GM12878 (cell line): ENCODE measurements at regions not wholly inside any gene's neighbourhood (a gene's known extent, or its start where the extent isn't known, plus 50 kb on each side); places are given as distances from the start of the nearest gene placed in this dataset.

Experiments
- ATAC-seq: fragments of 200-7000 bp; cut with Tn5 transposase; 3 replicates; pipeline ENCODE4 v1.9.1; 2020; ENCODE audit warnings: mild to moderate bottlenecking, moderate library complexity
- BruUV-seq: library from RNA; stranded (reverse); fragments of 400-500 nt; replicated peaks from 2 replicates; lab custom pipeline; 2021; lab: Mats Ljungman, UMichigan
- CTCF ChIA-PET: fragments of 300-600 bp; sonication (Branson Sonifier 250); formaldehyde crosslinking; extraction: SDS; loops from one replicate; lab custom pipeline; 2021; ENCODE audit warnings: inconsistent platforms; lab: Yijun Ruan, JAX
- POLR2A ChIA-PET: fragments of 350-600 bp; formaldehyde crosslinking; extraction: SDS; loops from one replicate; lab custom pipeline; 2021; ENCODE audit warnings: inconsistent platforms; lab: Charles Lee
- RAD21 ChIA-PET: fragments of 300-600 bp; sonication (Branson Sonifier 250); formaldehyde crosslinking; loops from one replicate; lab custom pipeline; 2023; ENCODE audit warnings: antibody characterized with exemption; ENCODE audit not compliant: unreplicated experiment; lab: Charles Lee
- SMC1A ChIA-PET: fragments of 300-600 bp; sonication (Branson Sonifier 250); formaldehyde crosslinking; loops from one replicate; lab custom pipeline; 2023; ENCODE audit not compliant: unreplicated experiment, uncharacterized antibody; lab: Charles Lee
- DNase-seq: peaks from one replicate; pipeline ENCODE4 v3.0.0-alpha.2; 2011; ENCODE audit warnings: low read depth, low spot score
- FAIRE-seq: peaks from 3 replicates; lab custom pipeline; 2011; peaks lifted over from hg19 to GRCh38; lab: Jason Lieb, UNC
- H2AFZ ChIP-seq: 2 replicates; pipeline ENCODE4 v1.6.0; 2011; ENCODE audit warnings: low read depth, low read length, control low read depth; ENCODE audit not compliant: control insufficient read depth
- H3K27ac ChIP-seq: 2 replicates; pipeline ENCODE4 v1.5.1; 2011; ENCODE audit warnings: control low read depth; ENCODE audit not compliant: control insufficient read depth, insufficient read depth
- H3K27me3 ChIP-seq, 2 experiments: replicated peaks in 1 of 2; 2 replicates each; pipeline versions ENCODE4 v1.6.0 to v1.6.1; 2011; ENCODE audit warnings: low read length in 1 of 2; ENCODE audit not compliant: control insufficient read depth in 2 of 2, insufficient read depth in 2 of 2
- H3K36me3 ChIP-seq, 2 experiments: 2 replicates each; pipeline ENCODE4 v1.5.1; 2011; ENCODE audit warnings: low read length in 1 of 2; ENCODE audit not compliant: control insufficient read depth in 2 of 2, insufficient read depth in 2 of 2
- H3K4me1 ChIP-seq: 2 replicates; pipeline ENCODE4 v1.6.1; 2011; ENCODE audit warnings: mild to moderate bottlenecking, low read length, moderate library complexity, mixed read lengths; ENCODE audit not compliant: control insufficient read depth, insufficient read depth
- H3K4me2 ChIP-seq: 2 replicates; pipeline ENCODE4 v1.6.0; 2011; ENCODE audit warnings: control low read depth; ENCODE audit not compliant: control insufficient read depth, insufficient read depth
- H3K4me3 ChIP-seq: fragments of 200-600 bp; sonication (generic); 2 replicates; pipeline ENCODE4 v1.5.1; 2016
- H3K79me2 ChIP-seq: 2 replicates; pipeline ENCODE4 v1.6.0; 2011; ENCODE audit warnings: low read length; ENCODE audit not compliant: control insufficient read depth, insufficient read depth
- H3K9ac ChIP-seq: 2 replicates; pipeline ENCODE4 v1.8.0; 2011; ENCODE audit warnings: low read length, control low read depth, mixed read lengths; ENCODE audit not compliant: control insufficient read depth, insufficient read depth
- H3K9me3 ChIP-seq: replicated peaks from 3 replicates; pipeline ENCODE4 v1.5.1; 2011; ENCODE audit warnings: mild to moderate bottlenecking, low read length; ENCODE audit not compliant: control insufficient read depth, insufficient read depth
- H4K20me1 ChIP-seq: 2 replicates; pipeline ENCODE4 v1.6.0; 2011; ENCODE audit not compliant: control insufficient read depth, insufficient read depth
- CBFB ChIP-seq: IDR thresholded peaks from 2 replicates; pipeline ENCODE4 v1.6.1; 2016; ENCODE audit warnings: antibody characterized with exemption, low read depth
- HDAC2 ChIP-seq: fragments of 200-600 bp; sonication (generic); IDR thresholded peaks from 2 replicates; pipeline ENCODE4 v1.6.1; 2017
- KAT2A ChIP-seq: conservative IDR thresholded peaks from 2 replicates; pipeline ENCODE4 v1.6.1; 2011; ENCODE audit warnings: low read depth, low read length; ENCODE audit not compliant: control insufficient read depth
- NRF1 ChIP-seq: conservative IDR thresholded peaks from 2 replicates; pipeline ENCODE4 v1.6.1; 2011; ENCODE audit warnings: mild to moderate bottlenecking, low read depth, low read length, improper control_type of control experiment
- SMC3 ChIP-seq: IDR thresholded peaks from 2 replicates; pipeline ENCODE4 v1.6.1; 2011; ENCODE audit warnings: low read length, improper control_type of control experiment, borderline replicate concordance
- YY1 ChIP-seq: IDR thresholded peaks from 2 replicates; pipeline ENCODE4 v1.6.1; 2011; ENCODE audit warnings: low read depth, mild to moderate bottlenecking, low read length
- ZNF274 ChIP-seq: IDR thresholded peaks from one replicate; pipeline ENCODE4 v1.8.0; 2011; ENCODE audit not compliant: insufficient read length, insufficient read depth
- WGBS: methylation state at CpG from one replicate; pipeline ENCODE4 v1.1.6; 2016; ENCODE audit warnings: low lambda C conversion rate; ENCODE audit not compliant: insufficient replicate concordance, insufficient coverage; ENCODE audit errors: missing lambda C conversion rate; 5-methylcytosine and 5-hydroxymethylcytosine counted together
- in situ Hi-C: fragments of 300-500 bp; cut with MboI; formaldehyde crosslinking; loops from 9 replicates; pipeline ENCODE4 v1.14.3; 2018; ENCODE audit warnings: mixed read lengths
- intact Hi-C: fragments of 100-400 bp; cut with micrococcal nuclease; formaldehyde crosslinking; loops from one replicate; pipeline ENCODE4 v1.14.2; 2022; ENCODE audit not compliant: unreplicated experiment
- TF ChIP-seq, protein P1 (sequence below): fragments of 450-650 bp; IDR thresholded peaks from 2 replicates; pipeline ENCODE4 v1.6.1; 2017; ENCODE audit warnings: mild to moderate bottlenecking, moderate library complexity

DNA sequence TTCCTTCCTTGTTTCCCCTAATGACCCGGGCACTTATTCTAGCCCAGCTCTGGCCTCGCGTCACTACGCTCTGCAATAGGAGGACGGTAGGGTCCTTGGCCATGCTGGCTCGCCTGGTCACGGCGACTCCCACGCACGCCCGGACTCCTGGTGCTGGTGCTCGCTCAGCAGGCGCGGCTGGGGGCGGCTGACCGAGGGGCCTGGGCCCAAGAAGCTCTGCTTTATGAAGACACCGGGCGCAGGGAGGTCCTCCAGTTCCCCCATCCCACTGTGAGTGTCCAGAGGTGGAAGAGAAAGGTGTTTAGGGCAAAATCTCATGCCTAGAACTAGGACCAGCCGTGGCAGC is 54.2 kb upstream of the ZNF32 start (continued):
- TF ChIP-seq CBFB (no peak), SMC3 (no peak), NRF1 (no peak), HDAC2 (no peak)
- TF ChIP-seq, protein P1, sequence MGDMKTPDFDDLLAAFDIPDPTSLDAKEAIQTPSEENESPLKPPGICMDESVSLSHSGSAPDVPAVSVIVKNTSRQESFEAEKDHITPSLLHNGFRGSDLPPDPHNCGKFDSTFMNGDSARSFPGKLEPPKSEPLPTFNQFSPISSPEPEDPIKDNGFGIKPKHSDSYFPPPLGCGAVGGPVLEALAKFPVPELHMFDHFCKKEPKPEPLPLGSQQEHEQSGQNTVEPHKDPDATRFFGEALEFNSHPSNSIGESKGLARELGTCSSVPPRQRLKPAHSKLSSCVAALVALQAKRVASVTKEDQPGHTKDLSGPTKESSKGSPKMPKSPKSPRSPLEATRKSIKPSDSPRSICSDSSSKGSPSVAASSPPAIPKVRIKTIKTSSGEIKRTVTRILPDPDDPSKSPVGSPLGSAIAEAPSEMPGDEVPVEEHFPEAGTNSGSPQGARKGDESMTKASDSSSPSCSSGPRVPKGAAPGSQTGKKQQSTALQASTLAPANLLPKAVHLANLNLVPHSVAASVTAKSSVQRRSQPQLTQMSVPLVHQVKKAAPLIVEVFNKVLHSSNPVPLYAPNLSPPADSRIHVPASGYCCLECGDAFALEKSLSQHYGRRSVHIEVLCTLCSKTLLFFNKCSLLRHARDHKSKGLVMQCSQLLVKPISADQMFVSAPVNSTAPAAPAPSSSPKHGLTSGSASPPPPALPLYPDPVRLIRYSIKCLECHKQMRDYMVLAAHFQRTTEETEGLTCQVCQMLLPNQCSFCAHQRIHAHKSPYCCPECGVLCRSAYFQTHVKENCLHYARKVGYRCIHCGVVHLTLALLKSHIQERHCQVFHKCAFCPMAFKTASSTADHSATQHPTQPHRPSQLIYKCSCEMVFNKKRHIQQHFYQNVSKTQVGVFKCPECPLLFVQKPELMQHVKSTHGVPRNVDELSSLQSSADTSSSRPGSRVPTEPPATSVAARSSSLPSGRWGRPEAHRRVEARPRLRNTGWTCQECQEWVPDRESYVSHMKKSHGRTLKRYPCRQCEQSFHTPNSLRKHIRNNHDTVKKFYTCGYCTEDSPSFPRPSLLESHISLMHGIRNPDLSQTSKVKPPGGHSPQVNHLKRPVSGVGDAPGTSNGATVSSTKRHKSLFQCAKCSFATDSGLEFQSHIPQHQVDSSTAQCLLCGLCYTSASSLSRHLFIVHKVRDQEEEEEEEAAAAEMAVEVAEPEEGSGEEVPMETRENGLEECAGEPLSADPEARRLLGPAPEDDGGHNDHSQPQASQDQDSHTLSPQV, result no peak

DNA sequence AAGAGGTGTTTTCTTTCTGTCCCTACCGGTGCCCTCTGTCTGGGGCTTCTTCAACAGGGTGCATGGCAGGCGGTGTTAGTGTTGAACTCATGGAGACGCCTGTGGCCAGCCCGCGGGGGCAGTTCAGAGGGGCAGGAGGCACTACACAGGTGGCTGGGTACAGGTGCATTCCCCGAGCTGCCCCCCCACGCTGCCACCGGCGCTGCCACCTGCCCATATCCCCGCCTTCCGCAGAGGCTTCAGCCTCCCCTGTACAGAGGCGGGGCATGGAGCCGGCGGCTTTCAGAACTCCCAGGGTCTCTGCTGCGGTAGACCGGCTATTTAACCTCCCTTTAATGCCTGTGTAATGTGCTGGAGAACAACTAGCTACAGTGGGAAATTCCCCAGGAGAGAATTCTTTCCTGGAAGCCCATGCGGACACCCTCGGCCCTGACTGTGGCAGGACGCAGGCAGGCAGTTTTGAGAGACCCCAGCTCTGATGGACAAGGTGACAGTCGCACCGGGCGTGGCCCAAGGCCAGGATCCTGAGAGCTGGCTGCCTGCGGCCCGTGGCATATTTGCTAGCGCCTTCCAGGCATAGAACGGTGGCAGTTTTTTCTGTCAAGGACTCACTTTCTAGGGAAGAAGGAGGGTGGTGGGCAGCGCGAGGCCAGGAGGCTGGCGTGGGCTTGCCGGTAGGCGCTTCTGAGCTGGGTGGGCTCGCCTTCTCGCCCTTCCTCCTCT is 53.7 kb upstream of the ZNF32 start:
- no peak overlapping the region for H3K4me3 ChIP-seq
- CTCF ChIA-PET, result no interaction called here
- TF ChIP-seq KAT2A (no peak), ZNF274 (no peak), YY1 (no peak)
- H3K4me2 ChIP-seq, result no peak overlapping the region
- no peaks in the 10 kb centered on the region for H3K4me1 ChIP-seq
- in situ Hi-C loops (no loop called here), intact Hi-C loops (no loop called here)
- WGBS, result 67% methylated on average over 33 of the region's 33 CpGs
- H3K9ac ChIP-seq, result no peak overlapping the region
- POLR2A ChIA-PET, result no interaction called here
- no peaks in the 10 kb centered on the region for H3K9me3 ChIP-seq
- no peaks in the 10 kb centered on the region for H3K79me2 ChIP-seq
- RAD21 ChIA-PET, result interaction anchor here (0.9 kb wide), 1 partner anchor 684 kb away, joined by 3 read pairs; no protein-coding TSS in a partner anchor
- H3K36me3 ChIP-seq, result no peaks in the 10 kb centered on the region
- DNase-seq (no peak), ATAC-seq (no peak), FAIRE-seq (no peak)
- H3K27me3 ChIP-seq, result no peaks in the 10 kb centered on the region
- no peak overlapping the region for H2AFZ ChIP-seq
- BruUV-seq, result no TSS peak
- SMC1A ChIA-PET, result no interaction called here
- H4K20me1 ChIP-seq, result no peaks in the 10 kb centered on the region
- H3K27ac ChIP-seq, result no peak overlapping the region
